Fibroblast of lung (primary cell): ENCODE measurements at regions not wholly inside any gene's neighbourhood (a gene's known extent, or its start where the extent isn't known, plus 50 kb on each side); places are given as distances from the start of the nearest gene placed in this dataset.

Experiments used
- DNase-seq, 2 donors: peaks; one replicate each; pipeline versions ENCODE4 v3.0.0 to v3.0.0-alpha.2; 2010; ENCODE audit warnings: low read depth in 2 of 2
- H2AFZ ChIP-seq: 2 replicates; pipeline ENCODE4 v1.5.1; 2012; ENCODE audit warnings: low read length, control low read depth, inconsistent platforms
- H3K27ac ChIP-seq: 2 replicates; pipeline ENCODE4 v1.5.1; 2011; ENCODE audit warnings: low read length, control low read depth; ENCODE audit not compliant: insufficient read depth
- H3K27me3 ChIP-seq: 2 replicates; pipeline ENCODE4 v1.5.1; 2011; ENCODE audit warnings: mild to moderate bottlenecking, low read length; ENCODE audit not compliant: control insufficient read depth, insufficient read depth
- H3K36me3 ChIP-seq: 2 replicates; pipeline ENCODE4 v1.5.1; 2011; ENCODE audit warnings: low read length; ENCODE audit not compliant: control insufficient read depth, insufficient read depth
- H3K4me1 ChIP-seq: 2 replicates; pipeline ENCODE4 v1.5.1; 2011; ENCODE audit warnings: low read length; ENCODE audit not compliant: control insufficient read depth, insufficient read depth; ENCODE audit errors: extremely low read depth
- H3K4me2 ChIP-seq: 2 replicates; pipeline ENCODE4 v1.5.1; 2011; ENCODE audit warnings: low read length, control low read depth; ENCODE audit not compliant: insufficient read depth; ENCODE audit errors: extremely low read depth
- H3K4me3 ChIP-seq, 4 experiments: fragments of 200-600 bp in 1 of 4; sonication (generic) in 1 of 4; replicated peaks in 1 of 4; 2 replicates each; pipeline ENCODE4 v1.5.1; 2011 to 2016; ENCODE audit warnings: low read length in 4 of 4, low read depth in 3 of 4, mild to moderate bottlenecking in 3 of 4, control low read depth in 2 of 4, inconsistent platforms in 1 of 4, mixed read lengths in 1 of 4; ENCODE audit not compliant: insufficient read depth in 1 of 4; ENCODE audit errors: control extremely low read depth in 1 of 4
- H3K79me2 ChIP-seq: 2 replicates; pipeline ENCODE4 v1.5.1; 2012; ENCODE audit warnings: mild to moderate bottlenecking, low read length, inconsistent platforms; ENCODE audit not compliant: control insufficient read depth, insufficient read depth
- H3K9ac ChIP-seq: 2 replicates; pipeline ENCODE4 v1.5.1; 2011; ENCODE audit warnings: mild to moderate bottlenecking, low read length, control low read depth; ENCODE audit not compliant: insufficient read depth
- H3K9me3 ChIP-seq: 2 replicates; pipeline ENCODE4 v1.5.1; 2012; ENCODE audit warnings: low read depth, low read length; ENCODE audit not compliant: control insufficient read depth, insufficient read depth
- H4K20me1 ChIP-seq: 2 replicates; pipeline ENCODE4 v1.5.1; 2011; ENCODE audit warnings: low read length; ENCODE audit not compliant: control insufficient read depth, insufficient read depth; ENCODE audit errors: extremely low read depth
- CTCF ChIP-seq, 2 donors: IDR thresholded peaks in 1 of 2; conservative IDR thresholded peaks in 1 of 2; 1 replicate in 1 of 2; 2 replicates in 1 of 2; pipeline ENCODE4 v1.5.1; 2011 to 2012; ENCODE audit warnings: low read length in 2 of 2, control low read depth in 1 of 2, inconsistent platforms in 1 of 2, low read depth in 1 of 2, mild to moderate bottlenecking in 1 of 2
- EZH2 ChIP-seq: IDR thresholded peaks from 2 replicates; pipeline ENCODE4 v1.5.1; 2012; ENCODE audit warnings: low read length, control low read depth, mild to moderate bottlenecking; ENCODE audit errors: missing control alignments

GRCh38 chr3:23691357-23691895 lies 114.3 kb upstream of the UBE2E1 start:
- Histone ChIP-seq H3K4me1 (peaks cover 3% of the 10 kb centered on the region), H3K4me2 (no peak overlapping the region), H3K4me3 (no peak overlapping the region), H3K9ac (no peak overlapping the region), H3K27ac (no peak overlapping the region), H3K27me3 (no peaks in the 10 kb centered on the region), H2AFZ (no peak overlapping the region), H3K79me2 (no peaks in the 10 kb centered on the region), H3K9me3 (no peaks in the 10 kb centered on the region), H3K36me3 (no peaks in the 10 kb centered on the region), H4K20me1 (no peaks in the 10 kb centered on the region)
- peak in 1 of 2 donors; percentile 57 for DNase-seq
- TF ChIP-seq EZH2 = no peak
- TF ChIP-seq CTCF (conservative IDR thresholded peaks at IDR 0.05 in 1 of 2, IDR thresholded peaks at IDR 0.05 in 1 of 2; ENCODE audit: low read depth in 1 of 2, low read length in 2 of 2) = no peak

- no peaks in the 10 kb centered on the region for H3K36me3 ChIP-seq
- no peak overlapping the region for H3K27ac ChIP-seq
- no peak for TF ChIP-seq EZH2
- TF ChIP-seq CTCF (conservative IDR thresholded peaks at IDR 0.05 in 1 of 2, IDR thresholded peaks at IDR 0.05 in 1 of 2; ENCODE audit: low read depth in 1 of 2, low read length in 2 of 2) = no peak
- H4K20me1 ChIP-seq = no peaks in the 10 kb centered on the region
- no peaks in the 10 kb centered on the region for H3K27me3 ChIP-seq
- H3K9ac ChIP-seq = no peak overlapping the region
- H3K4me1 ChIP-seq = no peaks in the 10 kb centered on the region
- H2AFZ ChIP-seq = no peak overlapping the region
- H3K4me2 ChIP-seq = no peak overlapping the region
- DNase-seq = peak in 1 of 2 donors; percentile 77
- no peaks in the 10 kb centered on the region for H3K9me3 ChIP-seq
- no peaks in the 10 kb centered on the region for H3K79me2 ChIP-seq
- no peak overlapping the region for H3K4me3 ChIP-seq
Observed at GRCh38 chr3:23696842-23697241, 108.9 kb upstream of the UBE2E1 start.

- H3K4me2 ChIP-seq = no peak overlapping the region
- no peak for DNase-seq
- no peaks in the 10 kb centered on the region for H4K20me1 ChIP-seq
- no peaks in the 10 kb centered on the region for H3K79me2 ChIP-seq
- H3K9me3 ChIP-seq = no peaks in the 10 kb centered on the region
- no peak overlapping the region for H2AFZ ChIP-seq
- TF ChIP-seq CTCF (conservative IDR thresholded peaks at IDR 0.05 in 1 of 2, IDR thresholded peaks at IDR 0.05 in 1 of 2; ENCODE audit: low read depth in 1 of 2, low read length in 2 of 2) = no peak
- no peak for TF ChIP-seq EZH2
- no peaks in the 10 kb centered on the region for H3K4me1 ChIP-seq
- H3K27ac ChIP-seq = no peak overlapping the region
- H3K4me3 ChIP-seq = no peak overlapping the region
- H3K27me3 ChIP-seq = no peaks in the 10 kb centered on the region
- H3K9ac ChIP-seq = no peak overlapping the region
- no peaks in the 10 kb centered on the region for H3K36me3 ChIP-seq
Observed at GRCh38 chr3:23697416-23697815, 108.3 kb upstream of the UBE2E1 start.
